Testis (tissue), 2 donors: ENCODE measurements at regions not wholly inside any gene's neighbourhood (a gene's known extent, or its start where the extent isn't known, plus 50 kb on each side); places are given as distances from the start of the nearest gene placed in this dataset.
"Not testable (repeated sequence)": the region's sequence is repeated elsewhere in the genome, so short reads cannot be mapped to it uniquely, and the experiment has no call there.

Experiments
- DNase-seq: peaks from one replicate; pipeline ENCODE4 v3.0.0-alpha.2; 2019
- H3K27ac ChIP-seq, 2 donors: fragments of 200-600 bp; sonication (generic); one replicate each; pipeline ENCODE4 v1.5.1; 2019
- H3K27me3 ChIP-seq: fragments of 200-600 bp; sonication (generic); one replicate; pipeline ENCODE4 v1.5.1; 2019
- H3K36me3 ChIP-seq: fragments of 200-600 bp; sonication (generic); one replicate; pipeline ENCODE4 v1.5.1; 2017; ENCODE audit warnings: low read depth; ENCODE audit errors: missing control alignments
- H3K4me1 ChIP-seq: fragments of 200-600 bp; sonication (generic); one replicate; pipeline ENCODE4 v1.5.1; 2019
- H3K4me3 ChIP-seq, 2 donors: fragments of 200-600 bp; sonication (generic); one replicate each; pipeline ENCODE4 v1.5.1; 2017 to 2019
- H3K9me3 ChIP-seq: fragments of 200-600 bp; sonication (generic); one replicate; pipeline ENCODE4 v1.5.1; 2017
- POLR2A ChIP-seq: fragments of 450-650 bp; IDR thresholded peaks from one replicate; pipeline ENCODE4 v1.6.1; 2017; ENCODE audit warnings: antibody characterized with exemption, mild to moderate bottlenecking, moderate library complexity
- WGBS, 2 donors: methylation state at CpG; one replicate each; pipeline ENCODE4 v1.1.5; 2018; 5-methylcytosine and 5-hydroxymethylcytosine counted together
- intact Hi-C: fragments of 100-400 bp; cut with DNase I; formaldehyde crosslinking; loops from one replicate; pipeline ENCODE4 v1.15.1; 2023; ENCODE audit warnings: low total_unique reads
- TF ChIP-seq, protein P1 (sequence below), 3 experiments: fragments of 450-650 bp in 2 of 3; fragments of 200-600 bp in 1 of 3; sonication (generic) in 1 of 3; IDR thresholded peaks; one replicate each; pipeline ENCODE4 v1.5.1; 2016 to 2019; ENCODE audit warnings: antibody characterized with exemption in 3 of 3, mild to moderate bottlenecking in 2 of 3, moderate library complexity in 1 of 3

DNA sequence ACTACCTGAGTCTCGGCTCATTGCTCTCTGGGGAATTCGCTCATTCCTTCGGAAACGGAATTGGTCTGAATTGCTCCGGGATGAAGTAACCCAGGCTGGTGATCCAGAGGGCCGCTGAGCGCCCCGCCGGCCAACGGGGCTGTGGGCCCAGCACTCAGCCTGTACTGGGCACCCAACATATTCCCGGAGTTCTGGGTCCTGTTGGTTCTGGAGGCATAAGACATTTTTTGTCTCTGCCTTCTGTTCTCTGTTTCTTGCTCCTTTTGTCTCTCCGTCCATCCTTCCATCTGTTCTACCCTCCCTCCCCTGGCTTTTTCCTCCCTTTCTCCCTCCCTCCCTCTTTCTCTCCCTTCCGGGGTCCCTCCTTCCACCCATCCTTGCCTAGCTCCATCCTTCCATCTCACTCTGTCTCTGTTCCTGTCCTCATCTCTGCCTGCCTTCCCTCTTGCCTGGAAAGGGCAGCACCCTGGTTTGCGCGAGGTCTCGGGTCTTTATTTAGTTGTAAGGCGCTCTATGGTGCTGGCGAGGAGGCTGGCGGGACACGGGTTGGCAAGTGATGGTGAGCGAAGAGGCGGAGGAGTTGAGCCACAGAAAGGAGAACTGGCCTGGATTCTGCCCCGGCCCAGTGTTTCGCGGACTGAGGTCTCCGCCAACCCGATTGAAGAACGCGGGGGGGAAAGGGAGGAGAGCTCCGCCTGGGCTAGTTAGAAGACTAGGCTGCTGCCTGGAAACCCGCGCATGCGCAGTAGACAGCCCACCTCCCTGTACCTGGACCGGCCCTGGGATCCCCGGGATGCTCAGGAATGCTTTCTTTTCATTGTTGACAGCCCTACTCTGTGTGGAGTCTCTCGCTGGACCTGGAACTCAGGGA, 1468.0 kb downstream of the FOXD4L5 start:
- TF ChIP-seq, protein P1, sequence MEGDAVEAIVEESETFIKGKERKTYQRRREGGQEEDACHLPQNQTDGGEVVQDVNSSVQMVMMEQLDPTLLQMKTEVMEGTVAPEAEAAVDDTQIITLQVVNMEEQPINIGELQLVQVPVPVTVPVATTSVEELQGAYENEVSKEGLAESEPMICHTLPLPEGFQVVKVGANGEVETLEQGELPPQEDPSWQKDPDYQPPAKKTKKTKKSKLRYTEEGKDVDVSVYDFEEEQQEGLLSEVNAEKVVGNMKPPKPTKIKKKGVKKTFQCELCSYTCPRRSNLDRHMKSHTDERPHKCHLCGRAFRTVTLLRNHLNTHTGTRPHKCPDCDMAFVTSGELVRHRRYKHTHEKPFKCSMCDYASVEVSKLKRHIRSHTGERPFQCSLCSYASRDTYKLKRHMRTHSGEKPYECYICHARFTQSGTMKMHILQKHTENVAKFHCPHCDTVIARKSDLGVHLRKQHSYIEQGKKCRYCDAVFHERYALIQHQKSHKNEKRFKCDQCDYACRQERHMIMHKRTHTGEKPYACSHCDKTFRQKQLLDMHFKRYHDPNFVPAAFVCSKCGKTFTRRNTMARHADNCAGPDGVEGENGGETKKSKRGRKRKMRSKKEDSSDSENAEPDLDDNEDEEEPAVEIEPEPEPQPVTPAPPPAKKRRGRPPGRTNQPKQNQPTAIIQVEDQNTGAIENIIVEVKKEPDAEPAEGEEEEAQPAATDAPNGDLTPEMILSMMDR (IDR thresholded peaks at IDR 0.05), result no peak
- no peak for TF ChIP-seq POLR2A
- H3K27ac ChIP-seq, result no peak overlapping the region
- H3K27me3 ChIP-seq, result no peaks in the 10 kb centered on the region
- intact Hi-C loops, result no loop called here
- no peak overlapping the region for H3K4me3 ChIP-seq
- H3K4me1 ChIP-seq, result no peaks in the 10 kb centered on the region
- DNase-seq, result peak; percentile 92
- H3K9me3 ChIP-seq, result no peaks in the 10 kb centered on the region
- WGBS, 2 donors, result 9 to 14% methylated on average over 36 of the region's 36 CpGs
- no peaks in the 10 kb centered on the region for H3K36me3 ChIP-seq

DNA sequence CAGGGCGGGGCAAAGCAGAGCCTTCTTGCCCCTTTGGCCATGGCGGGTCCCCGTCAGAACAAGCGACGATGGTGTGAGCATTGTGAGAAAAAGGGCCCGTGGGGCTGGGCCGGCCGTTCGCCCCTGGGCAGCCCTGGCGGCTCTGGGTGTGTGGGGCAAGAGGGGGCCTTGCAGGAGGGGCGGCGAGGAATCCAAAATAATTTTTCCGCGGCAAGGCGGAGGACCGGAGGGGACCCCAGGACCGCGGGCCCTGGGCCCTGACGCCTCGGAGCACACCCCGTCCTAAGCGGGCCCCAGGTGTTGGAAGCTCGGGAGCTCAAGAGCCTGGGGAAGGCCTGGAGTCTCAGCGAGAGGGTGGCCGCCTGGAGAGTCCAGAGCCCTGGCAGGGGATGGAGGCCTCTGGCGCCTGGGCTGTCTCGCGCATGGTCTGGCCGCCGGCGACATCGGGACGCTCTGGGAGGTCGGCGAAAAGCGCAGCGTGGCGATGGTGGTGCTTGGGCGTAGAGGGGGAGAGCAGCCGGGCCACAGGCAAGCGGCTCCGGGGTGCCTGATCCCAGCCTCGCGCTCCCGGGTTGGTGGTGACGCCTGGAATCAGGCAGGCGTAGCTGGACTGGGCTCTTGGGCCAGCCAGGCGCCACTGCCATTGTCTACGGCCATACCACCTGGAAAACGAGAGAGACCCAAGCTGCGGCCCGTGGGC, 1469.9 kb downstream of the FOXD4L5 start:
- H3K4me3 ChIP-seq, H3K36me3 ChIP-seq, DNase-seq, H3K27me3 ChIP-seq, H3K27ac ChIP-seq, H3K9me3 ChIP-seq, intact Hi-C loops, H3K4me1 ChIP-seq: not testable (repeated sequence)
- 37% methylated on average over 36 of the region's 52 CpGs; no CpG with 5 or more reads in 1 of the 2 donors for WGBS, 2 donors

DNA sequence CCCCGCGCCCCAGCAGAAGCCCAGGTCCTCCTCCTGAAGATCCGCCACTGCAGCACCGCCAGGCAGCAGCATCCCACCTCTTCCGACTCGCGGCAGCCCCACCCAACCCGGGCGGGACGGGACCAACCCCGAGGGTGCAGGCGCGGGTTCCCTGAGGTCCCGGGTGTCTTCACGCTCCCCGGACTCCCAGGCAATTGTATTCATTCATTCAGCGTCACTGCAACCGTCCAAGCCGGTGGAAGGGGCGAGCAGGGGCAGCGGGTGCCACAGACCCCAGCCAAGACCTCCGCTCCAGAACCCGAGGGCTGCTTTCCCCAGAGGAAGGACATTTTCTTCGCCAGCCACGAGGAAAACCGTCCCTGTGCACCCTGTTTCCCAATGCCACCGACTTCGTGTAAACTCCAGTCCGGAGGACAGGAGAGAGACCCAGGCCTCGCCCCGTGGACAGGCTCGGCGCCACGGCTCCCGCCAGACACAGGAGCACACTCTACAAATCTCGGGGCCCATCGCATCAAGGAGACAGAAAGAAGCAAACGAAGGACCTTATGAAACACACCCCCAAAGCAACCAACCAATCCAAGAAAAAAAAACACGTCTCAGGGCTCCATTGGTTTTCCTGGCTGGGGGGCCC, 1471.5 kb downstream of the FOXD4L5 start:
- H3K27ac ChIP-seq, H3K36me3 ChIP-seq, intact Hi-C loops, H3K9me3 ChIP-seq, H3K4me1 ChIP-seq, DNase-seq, H3K27me3 ChIP-seq, H3K4me3 ChIP-seq: not testable (repeated sequence)
- WGBS, 2 donors, result 25 to 26% methylated on average over 33 to 34 of the region's 39 CpGs

DNA sequence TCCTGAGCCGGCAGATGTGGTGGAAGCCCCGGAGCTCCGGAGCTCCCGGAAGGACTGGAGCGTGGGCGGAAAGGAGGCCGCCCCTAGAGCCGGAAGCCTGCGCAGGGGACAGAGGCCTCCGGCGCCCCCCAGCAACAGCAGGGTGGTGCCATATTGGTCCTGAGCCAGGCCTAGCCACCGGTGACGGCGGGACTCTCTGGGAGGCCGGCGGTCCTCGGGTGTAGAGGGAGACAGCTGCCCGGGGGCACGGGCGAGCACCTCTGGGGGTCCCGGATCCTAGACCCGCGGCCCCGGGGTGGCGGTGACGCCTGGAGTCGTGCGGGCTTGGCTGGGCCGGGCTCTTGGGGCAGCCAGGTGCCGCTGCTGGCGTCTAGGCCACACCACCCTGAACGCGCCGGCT, 1472.2 kb downstream of the FOXD4L5 start:
- intact Hi-C loops, H3K4me1 ChIP-seq, H3K9me3 ChIP-seq, H3K36me3 ChIP-seq, H3K27ac ChIP-seq, H3K4me3 ChIP-seq, H3K27me3 ChIP-seq, DNase-seq: not testable (repeated sequence)
- WGBS, 2 donors, result 23 to 30% methylated on average over 13 to 34 of the region's 34 CpGs

DNA sequence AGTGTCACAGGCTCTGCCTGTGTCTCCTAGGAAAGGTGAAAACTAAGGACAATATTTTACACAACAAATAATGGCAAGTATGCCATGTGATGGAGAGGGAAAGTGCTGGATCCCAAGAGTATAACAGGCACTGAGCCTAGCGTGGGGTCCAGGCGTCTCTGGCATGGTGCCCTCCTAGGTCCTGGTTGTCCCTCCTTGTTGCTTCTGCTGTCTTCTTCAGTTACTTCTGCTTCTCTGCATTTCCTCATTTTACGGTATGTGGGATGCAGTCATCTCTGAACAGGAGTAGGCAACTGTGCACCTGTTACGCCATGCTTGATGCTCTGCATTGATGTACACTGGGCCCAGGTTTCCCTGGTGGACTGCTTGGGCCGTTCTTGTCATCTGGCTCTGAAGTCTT, 1480.8 kb downstream of the FOXD4L5 start:
- H3K27ac ChIP-seq, intact Hi-C loops, H3K9me3 ChIP-seq, H3K4me3 ChIP-seq, H3K4me1 ChIP-seq, DNase-seq, H3K27me3 ChIP-seq, H3K36me3 ChIP-seq: not testable (repeated sequence)
- 52 to 59% methylated on average over 5 of the region's 5 CpGs for WGBS, 2 donors

DNA sequence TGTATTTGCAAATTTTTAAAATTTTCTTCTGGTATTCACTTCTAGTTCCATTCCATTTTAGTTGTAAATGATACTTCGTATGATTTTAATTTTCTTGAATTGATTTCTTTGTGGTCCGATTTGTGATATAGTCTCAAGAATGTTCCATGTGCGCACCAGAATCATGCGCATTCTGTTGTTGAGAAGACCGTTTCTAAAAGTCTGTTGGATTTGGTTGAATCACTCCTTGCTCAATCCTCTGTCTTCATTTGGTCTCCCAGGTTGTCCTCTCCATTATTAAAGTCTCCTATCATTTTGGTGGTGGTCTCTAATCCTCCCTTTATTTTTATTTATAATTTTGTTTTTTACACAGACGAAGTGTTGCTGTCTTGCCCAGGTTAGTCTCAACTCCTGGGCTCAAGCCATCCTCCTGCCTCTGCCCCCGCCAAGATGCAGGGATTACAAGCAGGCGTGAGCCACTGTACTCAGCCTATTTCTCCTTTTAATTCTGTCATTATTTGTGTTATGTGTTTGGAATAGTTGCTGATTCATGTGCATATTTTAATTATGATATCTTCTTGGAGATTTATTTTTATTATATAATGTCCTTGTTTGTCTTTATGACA, 1490.8 kb downstream of the FOXD4L5 start:
- H3K4me3 ChIP-seq, DNase-seq, H3K9me3 ChIP-seq, H3K36me3 ChIP-seq, H3K27me3 ChIP-seq, H3K4me1 ChIP-seq, H3K27ac ChIP-seq, intact Hi-C loops: not testable (repeated sequence)
- 53 to 55% methylated on average over 8 of the region's 8 CpGs for WGBS, 2 donors

DNA sequence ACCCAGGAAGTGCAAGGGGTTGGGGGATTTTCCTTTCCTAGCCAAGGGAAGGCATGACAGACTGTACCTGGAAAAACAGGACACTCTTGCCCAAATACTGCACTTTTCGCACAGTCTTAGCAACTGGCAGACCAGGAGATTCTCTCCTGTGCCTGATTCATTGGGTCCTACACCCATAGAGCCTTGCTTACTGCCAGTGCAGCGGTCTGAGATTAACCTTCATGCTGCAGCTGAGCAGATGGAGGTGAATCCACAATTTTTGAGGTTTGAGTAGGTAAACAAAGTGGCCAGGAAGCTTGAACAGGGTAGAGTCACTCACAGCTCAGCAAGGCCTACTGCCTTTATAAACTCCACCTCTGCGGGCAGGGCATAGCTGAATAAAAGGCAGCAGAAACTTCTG, 1497.6 kb downstream of the FOXD4L5 start:
- intact Hi-C loops, H3K4me1 ChIP-seq, H3K36me3 ChIP-seq, H3K27me3 ChIP-seq, H3K4me3 ChIP-seq, H3K9me3 ChIP-seq, DNase-seq, H3K27ac ChIP-seq: not testable (repeated sequence)
- WGBS, 2 donors, result 35 to 50% methylated on average over 3 of the region's 3 CpGs

DNA sequence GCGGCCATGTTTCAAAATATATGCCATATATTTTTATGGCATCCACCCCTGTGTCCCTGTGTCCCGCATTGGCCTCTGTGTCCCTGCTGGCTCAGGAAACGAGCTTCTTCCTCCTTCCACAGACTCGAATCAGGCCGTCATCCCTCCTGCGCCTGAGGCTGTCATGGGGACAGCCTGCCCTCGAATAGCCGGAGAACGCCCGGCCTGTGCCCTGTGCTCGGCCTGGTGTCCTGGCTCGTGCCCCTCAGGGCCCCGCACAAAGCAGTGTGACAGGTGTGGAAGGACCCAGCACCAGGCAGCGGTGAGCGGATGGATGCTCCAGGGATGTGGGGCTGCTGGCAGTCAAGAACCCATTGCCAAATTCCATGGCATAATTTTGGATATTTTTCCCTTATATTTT, 1500.0 kb downstream of the FOXD4L5 start:
- H3K4me1 ChIP-seq, H3K4me3 ChIP-seq, H3K27ac ChIP-seq, intact Hi-C loops, H3K27me3 ChIP-seq, DNase-seq, H3K9me3 ChIP-seq, H3K36me3 ChIP-seq: not testable (repeated sequence)
- whole genome bisulfite sequencing, 2 donors, result 67 to 80% methylated on average over 12 of the region's 15 CpGs

DNA sequence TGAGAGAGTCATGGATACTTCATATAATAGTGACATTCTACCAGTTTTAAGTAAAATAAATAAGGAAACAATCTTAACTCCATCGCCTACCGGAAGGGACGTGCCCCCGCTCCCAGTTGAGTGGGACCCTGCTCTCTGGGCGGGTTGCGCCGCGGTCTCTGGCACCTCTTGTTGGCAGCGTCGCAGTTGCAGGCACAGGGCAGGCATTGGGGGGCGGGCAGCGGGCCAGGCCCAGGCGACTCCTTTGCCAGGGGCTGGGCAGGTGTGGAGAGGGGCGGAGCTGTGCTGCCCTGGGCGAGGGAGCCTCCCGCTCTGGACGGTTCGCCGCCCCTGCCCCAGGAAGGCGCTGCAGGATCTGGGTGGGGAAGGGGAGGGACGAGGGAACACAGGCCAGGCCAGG, 1500.6 kb downstream of the FOXD4L5 start:
- WGBS, 2 donors, result 24 to 53% methylated on average over 15 to 19 of the region's 21 CpGs
- H3K9me3 ChIP-seq, H3K36me3 ChIP-seq, H3K27me3 ChIP-seq, H3K4me1 ChIP-seq, H3K4me3 ChIP-seq, H3K27ac ChIP-seq, intact Hi-C loops, DNase-seq: not testable (repeated sequence)

DNA sequence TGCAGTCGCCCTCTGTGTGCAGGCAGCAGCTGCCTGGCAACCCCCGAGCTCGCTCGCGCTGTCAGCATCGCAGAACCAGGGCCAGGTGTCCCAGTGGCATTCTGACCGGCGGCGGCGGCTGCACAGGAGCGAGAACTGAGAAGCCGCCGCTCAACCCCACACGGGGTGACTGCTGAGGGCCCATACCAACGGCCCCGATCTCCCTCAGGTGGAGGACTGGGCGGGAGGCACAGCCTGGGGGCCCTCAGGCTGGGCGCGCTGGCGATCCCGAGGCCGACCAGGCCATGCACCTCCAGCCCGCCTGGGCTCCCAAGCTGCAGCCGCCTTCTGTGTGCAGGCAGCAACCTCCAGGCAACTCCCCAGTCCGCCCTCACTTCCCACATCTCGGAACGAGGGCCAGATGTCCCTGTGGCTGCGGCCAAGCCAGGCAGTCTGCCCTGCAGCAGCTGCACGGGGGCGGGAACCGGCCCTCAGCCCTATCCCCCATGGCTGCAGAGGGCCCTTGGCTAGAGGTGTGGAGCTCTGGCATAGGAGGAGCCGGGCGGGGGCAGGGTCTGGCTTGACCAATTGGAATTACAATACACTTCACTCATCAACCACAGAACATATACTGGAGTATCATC, 1503.1 kb downstream of the FOXD4L5 start:
- 19% methylated on average over 18 of the region's 33 CpGs; no CpG with 5 or more reads in 1 of the 2 donors for WGBS, 2 donors
- H3K9me3 ChIP-seq, H3K4me1 ChIP-seq, DNase-seq, intact Hi-C loops, H3K27me3 ChIP-seq, H3K27ac ChIP-seq, H3K36me3 ChIP-seq: not testable (repeated sequence)
- H3K4me3 ChIP-seq, result peak overlapping the region in 1 of 2 donors; percentile 39
